ENCODE measurements at regions not wholly inside any gene's neighbourhood (a gene's known extent, or its start where the extent isn't known, plus 50 kb on each side); places are given as distances from the start of the nearest gene placed in this dataset.

GRCh38 chr14:78106381-78106780 lies 63.8 kb upstream of the NRXN3 start:
- Histone ChIP-seq H3K4me3 (ENCODE audit: low read length) (no peak overlapping the region), H3K9ac (ENCODE audit: low read depth, low read length) (no peak overlapping the region), H3K4me1 (ENCODE audit: insufficient read depth, low read length) (no peaks in the 10 kb centered on the region), H3K27ac (ENCODE audit: low read length) (no peak overlapping the region), H3K27me3 (ENCODE audit: insufficient read depth, low read length) (no peaks in the 10 kb centered on the region), H3K36me3 (ENCODE audit: insufficient read depth, low read depth, low read length) (no peaks in the 10 kb centered on the region), H3K9me3 (ENCODE audit: insufficient read depth, low read depth, low read length) (no peaks in the 10 kb centered on the region)

DNA sequence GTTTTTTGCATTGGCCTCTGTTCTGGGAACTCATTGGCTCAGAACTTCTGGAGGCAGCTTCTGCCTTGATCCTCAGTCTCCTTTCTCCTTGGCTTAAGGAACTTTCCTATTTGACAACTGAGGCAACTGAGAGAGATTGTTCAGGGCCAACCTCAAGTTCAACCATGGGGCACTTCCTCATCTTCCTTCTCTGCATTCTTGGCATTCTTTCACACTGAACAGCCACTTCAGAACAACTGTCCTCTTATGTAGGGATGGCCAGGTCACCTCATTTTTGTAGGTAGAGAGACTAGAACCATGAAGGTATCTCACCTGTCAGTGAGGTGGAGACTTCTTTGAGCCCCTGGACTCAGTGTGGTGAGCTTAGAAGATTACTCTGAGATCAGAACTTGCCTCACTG lies 63.0 kb upstream of the NRXN3 start:
- Histone ChIP-seq H3K4me1 (ENCODE audit: insufficient read depth, low read length) (no peaks in the 10 kb centered on the region), H3K9me3 (ENCODE audit: insufficient read depth, low read depth, low read length) (no peaks in the 10 kb centered on the region), H3K27ac (ENCODE audit: low read length) (no peak overlapping the region), H3K9ac (ENCODE audit: low read depth, low read length) (no peak overlapping the region), H3K27me3 (ENCODE audit: insufficient read depth, low read length) (no peaks in the 10 kb centered on the region), H3K36me3 (ENCODE audit: insufficient read depth, low read depth, low read length) (no peaks in the 10 kb centered on the region), H3K4me3 (ENCODE audit: low read length) (no peak overlapping the region)

- H3K36me3 ChIP-seq (ENCODE audit: insufficient read depth, low read depth, low read length), result no peaks in the 10 kb centered on the region
- H3K9ac ChIP-seq (ENCODE audit: low read depth, low read length), result no peak overlapping the region
- no peak overlapping the region for H3K27ac ChIP-seq (ENCODE audit: low read length)
- no peaks in the 10 kb centered on the region for H3K9me3 ChIP-seq (ENCODE audit: insufficient read depth, low read depth, low read length)
- H3K27me3 ChIP-seq (ENCODE audit: insufficient read depth, low read length), result no peaks in the 10 kb centered on the region
- H3K4me3 ChIP-seq (ENCODE audit: low read length), result no peak overlapping the region
- H3K4me1 ChIP-seq (ENCODE audit: insufficient read depth, low read length), result peaks cover 2% of the 10 kb centered on the region; the same call in 1 of the 2 replicates
Measured at GRCh38 chr14:78119440-78119839, 50.7 kb upstream of the NRXN3 start.
